ENCODE measurements at regions not wholly inside any gene's neighbourhood (a gene's known extent, or its start where the extent isn't known, plus 50 kb on each side); places are given as distances from the start of the nearest gene placed in this dataset.

DNA sequence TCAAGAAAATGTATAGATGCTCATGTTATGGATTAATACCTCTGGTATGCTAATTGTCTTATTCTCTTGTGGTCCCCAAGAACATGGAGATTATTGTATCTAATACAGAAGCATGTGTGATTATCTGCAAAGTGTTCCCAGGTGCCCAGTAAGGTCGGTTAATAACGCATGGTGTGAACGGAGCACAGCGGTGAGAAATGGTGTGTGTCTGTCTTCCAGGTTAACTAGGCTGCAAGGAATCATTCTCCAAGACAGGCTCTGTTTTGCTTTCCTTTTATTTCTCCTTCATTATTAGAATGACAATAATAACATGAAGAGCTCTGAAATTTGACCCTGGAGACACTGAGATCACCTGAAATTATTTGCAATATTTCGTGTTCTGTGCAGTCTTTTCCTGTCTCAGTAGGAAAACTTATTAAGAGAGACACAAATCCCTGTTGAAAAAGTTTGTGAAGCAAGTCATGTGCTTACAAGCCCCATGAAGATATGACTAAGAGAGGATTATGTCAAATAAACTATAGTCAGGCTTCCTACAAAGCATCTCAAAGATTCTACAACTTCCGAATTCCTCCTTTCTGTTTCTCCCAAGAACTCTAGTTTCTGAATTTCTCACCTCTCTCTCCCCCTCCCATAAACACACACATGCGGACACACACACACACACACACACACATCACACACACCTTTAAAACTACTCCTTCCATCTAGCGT lies 230.9 kb downstream of the HS3ST1 start:
- 82% methylated on average over 8 of the region's 8 CpGs for WGBS
- Histone ChIP-seq H3K36me3 (ENCODE audit: control insufficient read depth in 4 of 4, insufficient read depth in 3 of 4, low read depth in 1 of 4, low read length in 3 of 4) (no peaks in the 10 kb centered on the region), H3K4me3 (ENCODE audit: low read depth in 1 of 3, low read length in 3 of 3) (no peak overlapping the region), H3K4me1 (ENCODE audit: control insufficient read depth in 4 of 4, insufficient read depth in 4 of 4, low read length in 3 of 4) (no peaks in the 10 kb centered on the region), H3K27ac (ENCODE audit: low read depth in 1 of 2, low read length in 2 of 2) (no peak overlapping the region), H3K27me3 (ENCODE audit: control insufficient read depth in 4 of 4, insufficient read depth in 4 of 4, low read length in 3 of 4) (no peaks in the 10 kb centered on the region), H3K9ac (ENCODE audit: low read depth in 1 of 2, low read length in 2 of 2) (no peak overlapping the region), H3K9me3 (ENCODE audit: control insufficient read depth in 4 of 4, low read length in 3 of 4) (no peaks in the 10 kb centered on the region)
- DNase-seq (ENCODE audit: low spot score): no peak
- no peak for TF ChIP-seq GABPA (IDR thresholded peaks at IDR 0.05 in 1 of 2, conservative IDR thresholded peaks at IDR 0.05 in 1 of 2)

GRCh38 chr4:11196927-11197522 lies 231.7 kb downstream of the HS3ST1 start:
- Histone ChIP-seq H3K27ac (ENCODE audit: low read depth in 1 of 2, low read length in 2 of 2) (no peak overlapping the region), H3K27me3 (ENCODE audit: control insufficient read depth in 4 of 4, insufficient read depth in 4 of 4, low read length in 3 of 4) (no peaks in the 10 kb centered on the region), H3K36me3 (ENCODE audit: control insufficient read depth in 4 of 4, insufficient read depth in 3 of 4, low read depth in 1 of 4, low read length in 3 of 4) (no peaks in the 10 kb centered on the region), H3K9me3 (ENCODE audit: control insufficient read depth in 4 of 4, low read length in 3 of 4) (no peaks in the 10 kb centered on the region), H3K4me3 (ENCODE audit: low read depth in 1 of 3, low read length in 3 of 3) (no peak overlapping the region), H3K9ac (ENCODE audit: low read depth in 1 of 2, low read length in 2 of 2) (no peak overlapping the region), H3K4me1 (ENCODE audit: control insufficient read depth in 4 of 4, insufficient read depth in 4 of 4, low read length in 3 of 4) (no peaks in the 10 kb centered on the region)
- DNase-seq (ENCODE audit: low spot score): no peak
- TF ChIP-seq RAD21 (IDR thresholded peaks at IDR 0.05) (no peak), HNF4A (conservative IDR thresholded peaks at IDR 0.05) (no peak), NR2F2 (IDR thresholded peaks at IDR 0.05) (no peak), SP1 (IDR thresholded peaks at IDR 0.05) (no peak), REST (IDR thresholded peaks at IDR 0.05) (no peak), TAF1 (conservative IDR thresholded peaks at IDR 0.05) (no peak), HNF4G (IDR thresholded peaks at IDR 0.05) (no peak), ZBTB33 (IDR thresholded peaks at IDR 0.05) (no peak), FOXA1 (IDR thresholded peaks at IDR 0.05) (no peak), YY1 (IDR thresholded peaks at IDR 0.05) (no peak), MAX (IDR thresholded peaks at IDR 0.05) (no peak), FOXA2 (IDR thresholded peaks at IDR 0.05) (no peak), GABPA (IDR thresholded peaks at IDR 0.05 in 1 of 2, conservative IDR thresholded peaks at IDR 0.05 in 1 of 2) (no peak), JUND (IDR thresholded peaks at IDR 0.05) (no peak), EGR1 (IDR thresholded peaks at IDR 0.05; ENCODE audit: low read depth in 2 of 2) (no peak)
- TF ChIP-seq, protein P1, sequence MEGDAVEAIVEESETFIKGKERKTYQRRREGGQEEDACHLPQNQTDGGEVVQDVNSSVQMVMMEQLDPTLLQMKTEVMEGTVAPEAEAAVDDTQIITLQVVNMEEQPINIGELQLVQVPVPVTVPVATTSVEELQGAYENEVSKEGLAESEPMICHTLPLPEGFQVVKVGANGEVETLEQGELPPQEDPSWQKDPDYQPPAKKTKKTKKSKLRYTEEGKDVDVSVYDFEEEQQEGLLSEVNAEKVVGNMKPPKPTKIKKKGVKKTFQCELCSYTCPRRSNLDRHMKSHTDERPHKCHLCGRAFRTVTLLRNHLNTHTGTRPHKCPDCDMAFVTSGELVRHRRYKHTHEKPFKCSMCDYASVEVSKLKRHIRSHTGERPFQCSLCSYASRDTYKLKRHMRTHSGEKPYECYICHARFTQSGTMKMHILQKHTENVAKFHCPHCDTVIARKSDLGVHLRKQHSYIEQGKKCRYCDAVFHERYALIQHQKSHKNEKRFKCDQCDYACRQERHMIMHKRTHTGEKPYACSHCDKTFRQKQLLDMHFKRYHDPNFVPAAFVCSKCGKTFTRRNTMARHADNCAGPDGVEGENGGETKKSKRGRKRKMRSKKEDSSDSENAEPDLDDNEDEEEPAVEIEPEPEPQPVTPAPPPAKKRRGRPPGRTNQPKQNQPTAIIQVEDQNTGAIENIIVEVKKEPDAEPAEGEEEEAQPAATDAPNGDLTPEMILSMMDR (IDR thresholded peaks at IDR 0.05; ENCODE audit: low read depth, low read length, missing input control): no peak
- WGBS: 57% methylated on average over 4 of the region's 4 CpGs

All from liver (tissue), 8 donors.